ENCODE measurements at regions not wholly inside any gene's neighbourhood (a gene's known extent, or its start where the extent isn't known, plus 50 kb on each side); places are given as distances from the start of the nearest gene placed in this dataset.

DNA sequence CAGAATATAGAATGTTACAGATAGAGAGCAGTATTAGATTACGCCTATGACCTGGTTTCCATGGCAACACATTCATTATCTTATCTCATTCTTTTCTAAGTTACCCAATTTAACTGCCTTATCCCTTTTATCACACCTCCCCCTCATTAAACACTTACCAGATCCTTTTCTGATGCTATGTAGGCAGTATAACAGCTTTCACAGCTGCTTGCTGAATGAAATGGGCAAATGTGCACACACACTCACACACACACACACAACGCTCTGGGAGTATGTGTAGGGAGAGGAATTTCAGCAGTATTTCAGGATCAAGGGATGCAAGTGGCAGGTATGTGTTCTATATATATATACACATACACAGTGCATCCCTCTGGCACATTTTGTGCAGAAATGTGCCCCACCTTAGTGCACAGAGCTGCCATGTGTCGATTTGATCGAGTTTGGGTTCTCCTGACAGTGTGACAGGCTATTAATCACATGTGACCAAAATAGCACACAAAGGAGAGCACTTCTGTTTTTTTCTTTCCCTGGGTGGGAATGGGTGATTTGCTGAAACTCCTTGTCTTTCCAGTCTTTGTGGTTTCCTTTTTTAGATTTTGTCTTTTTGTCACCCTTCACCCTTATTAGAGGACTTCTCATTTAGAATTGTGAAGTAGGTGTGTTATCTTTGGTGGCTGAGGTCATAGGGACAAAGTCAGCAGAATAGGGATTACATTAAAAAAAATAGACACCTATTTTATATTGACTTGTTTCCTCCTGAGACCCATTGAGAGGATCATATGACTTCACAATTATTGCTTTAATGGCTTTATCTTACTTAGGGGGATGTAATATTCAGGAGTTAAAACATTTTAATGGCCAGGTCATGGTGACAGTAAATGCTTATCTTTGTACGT lies 553.7 kb downstream of the PDCD6IP start:
- no peak overlapping the region for H3K4me3 ChIP-seq (replicated peaks in 1 of 2; ENCODE audit: low read depth in 2 of 2, low read length in 2 of 2)
- TF ChIP-seq, protein P1, sequence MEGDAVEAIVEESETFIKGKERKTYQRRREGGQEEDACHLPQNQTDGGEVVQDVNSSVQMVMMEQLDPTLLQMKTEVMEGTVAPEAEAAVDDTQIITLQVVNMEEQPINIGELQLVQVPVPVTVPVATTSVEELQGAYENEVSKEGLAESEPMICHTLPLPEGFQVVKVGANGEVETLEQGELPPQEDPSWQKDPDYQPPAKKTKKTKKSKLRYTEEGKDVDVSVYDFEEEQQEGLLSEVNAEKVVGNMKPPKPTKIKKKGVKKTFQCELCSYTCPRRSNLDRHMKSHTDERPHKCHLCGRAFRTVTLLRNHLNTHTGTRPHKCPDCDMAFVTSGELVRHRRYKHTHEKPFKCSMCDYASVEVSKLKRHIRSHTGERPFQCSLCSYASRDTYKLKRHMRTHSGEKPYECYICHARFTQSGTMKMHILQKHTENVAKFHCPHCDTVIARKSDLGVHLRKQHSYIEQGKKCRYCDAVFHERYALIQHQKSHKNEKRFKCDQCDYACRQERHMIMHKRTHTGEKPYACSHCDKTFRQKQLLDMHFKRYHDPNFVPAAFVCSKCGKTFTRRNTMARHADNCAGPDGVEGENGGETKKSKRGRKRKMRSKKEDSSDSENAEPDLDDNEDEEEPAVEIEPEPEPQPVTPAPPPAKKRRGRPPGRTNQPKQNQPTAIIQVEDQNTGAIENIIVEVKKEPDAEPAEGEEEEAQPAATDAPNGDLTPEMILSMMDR (IDR thresholded peaks at IDR 0.05; ENCODE audit: low read depth, low read length) = no peak
- DNase-seq (ENCODE audit: low read depth in 2 of 2) = no peak

DNA sequence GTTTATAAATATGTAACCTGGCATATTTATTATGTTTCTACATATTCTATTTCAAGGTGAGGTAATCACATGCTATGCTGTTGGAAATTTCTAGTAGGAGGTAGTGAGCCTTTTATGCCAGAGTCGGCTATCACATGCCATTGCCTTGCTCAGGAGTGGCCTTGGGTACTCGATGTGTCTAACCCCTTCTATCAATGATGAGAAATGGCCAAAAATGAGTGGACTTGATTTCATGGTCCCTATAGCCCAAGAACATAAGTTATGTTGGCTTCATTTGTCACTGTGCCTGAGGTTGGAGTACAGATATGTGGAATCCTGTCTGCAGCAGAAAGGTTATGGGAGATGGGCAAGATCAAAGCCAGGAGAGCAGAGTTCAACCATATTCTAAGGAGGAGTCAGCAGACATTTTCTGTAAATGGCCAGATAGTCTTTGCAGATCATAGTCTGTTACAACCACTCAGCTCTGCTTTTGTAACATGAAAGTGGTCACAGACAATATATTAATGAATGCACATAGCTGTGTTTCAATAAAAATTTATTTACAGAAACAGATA lies 554.4 kb downstream of the PDCD6IP start:
- no peak overlapping the region for H3K4me3 ChIP-seq (replicated peaks in 1 of 2; ENCODE audit: low read depth in 2 of 2, low read length in 2 of 2)
- DNase-seq (ENCODE audit: low read depth in 2 of 2) = no peak
- TF ChIP-seq, protein P1 (IDR thresholded peaks at IDR 0.05; ENCODE audit: low read depth, low read length) = no peak

DNA sequence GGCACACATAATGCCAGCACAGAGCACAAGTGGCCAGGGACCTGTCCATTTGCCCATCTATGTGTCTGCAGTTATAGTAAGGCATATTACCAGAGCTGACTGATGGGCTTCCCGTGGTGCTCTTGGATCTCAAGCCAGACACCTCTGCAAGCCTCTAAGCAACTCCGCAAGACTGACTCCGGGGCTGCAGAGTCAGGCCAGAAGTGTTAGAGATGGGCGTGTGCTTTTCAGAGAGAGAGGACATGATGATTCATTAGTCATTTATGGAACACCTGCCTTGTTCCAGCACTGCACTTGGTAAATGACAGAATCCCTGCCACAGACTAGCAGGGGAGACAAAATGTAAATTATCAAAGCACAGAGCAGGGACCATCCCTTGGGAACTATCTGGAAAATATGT lies 559.0 kb downstream of the PDCD6IP start:
- TF ChIP-seq, protein P1 (IDR thresholded peaks at IDR 0.05; ENCODE audit: low read depth, low read length) = no peak
- DNase-seq (ENCODE audit: low read depth in 2 of 2) = no peak
- H3K4me3 ChIP-seq (replicated peaks in 1 of 2; ENCODE audit: low read depth in 2 of 2, low read length in 2 of 2) = no peak overlapping the region

DNA sequence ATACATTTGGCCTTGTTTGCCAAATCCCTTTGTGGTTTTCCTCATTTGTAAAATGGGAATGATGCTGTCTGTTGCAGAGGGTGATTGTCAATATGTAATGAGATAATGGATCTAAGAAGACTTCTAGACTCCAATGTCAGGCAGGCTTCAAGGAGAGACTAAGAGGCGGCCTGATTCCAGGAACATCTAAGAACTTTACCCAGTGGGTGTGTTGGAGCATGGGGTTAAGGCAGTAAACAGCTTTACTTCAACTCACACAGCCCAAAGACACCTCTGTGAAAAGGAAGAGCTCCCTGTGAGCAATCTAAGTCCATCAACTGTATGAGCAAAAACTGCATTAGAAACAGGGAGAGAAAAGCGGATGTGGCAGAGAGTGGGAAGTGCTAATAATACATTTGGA lies 560.6 kb downstream of the PDCD6IP start:
- TF ChIP-seq, protein P1 (IDR thresholded peaks at IDR 0.05; ENCODE audit: low read depth, low read length) = no peak
- no peak for DNase-seq (ENCODE audit: low read depth in 2 of 2)

DNA sequence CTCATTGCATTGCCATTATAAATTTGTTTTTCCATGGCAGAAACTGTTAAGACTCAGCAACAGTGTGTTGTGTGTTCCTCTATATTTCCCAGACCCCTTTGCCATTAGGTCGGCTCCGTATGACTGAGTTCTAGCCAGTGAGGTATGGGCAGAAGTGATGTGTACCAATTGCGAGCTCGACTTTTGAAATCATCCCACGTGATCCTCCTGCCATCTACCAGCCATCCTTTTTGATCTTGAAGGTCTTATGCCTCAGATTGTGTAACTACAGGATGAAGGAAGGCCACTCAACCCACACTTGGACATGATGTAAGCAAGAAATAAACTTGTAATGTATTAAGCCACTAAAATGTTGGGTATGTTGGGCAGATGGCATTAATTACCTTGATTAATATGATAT lies 562.3 kb downstream of the PDCD6IP start:
- no peak overlapping the region for H3K4me3 ChIP-seq (replicated peaks in 1 of 2; ENCODE audit: low read depth in 2 of 2, low read length in 2 of 2)
- DNase-seq (ENCODE audit: low read depth in 2 of 2) = no peak
- TF ChIP-seq, protein P1 (IDR thresholded peaks at IDR 0.05; ENCODE audit: low read depth, low read length) = no peak

More for the DNA sequence above, 560.6 kb downstream of the PDCD6IP start:
- no peak overlapping the region for H3K4me3 ChIP-seq (replicated peaks in 1 of 2; ENCODE audit: low read depth in 2 of 2, low read length in 2 of 2)

DNA sequence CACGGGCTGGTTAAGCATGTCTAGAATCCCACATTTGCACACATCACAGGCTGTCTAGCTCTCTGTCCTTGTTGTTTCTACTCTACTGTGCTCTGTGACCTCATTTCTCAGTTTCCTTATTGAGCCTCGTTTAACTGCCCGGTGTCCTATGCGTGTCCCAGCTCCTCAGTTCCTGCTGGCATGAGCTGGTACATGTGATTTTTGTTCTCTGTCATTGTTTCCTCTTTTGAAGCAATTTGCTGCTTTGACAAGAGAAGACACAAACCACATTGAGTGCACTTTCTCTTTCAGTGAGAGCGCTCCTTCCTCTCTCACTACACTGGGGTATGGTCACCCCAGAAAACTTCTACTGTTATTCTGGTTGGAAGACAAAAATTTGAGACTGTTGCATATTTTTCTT lies 563.5 kb downstream of the PDCD6IP start:
- TF ChIP-seq, protein P1 (IDR thresholded peaks at IDR 0.05; ENCODE audit: low read depth, low read length) = no peak
- no peak for DNase-seq (ENCODE audit: low read depth in 2 of 2)
- no peak overlapping the region for H3K4me3 ChIP-seq (replicated peaks in 1 of 2; ENCODE audit: low read depth in 2 of 2, low read length in 2 of 2)
